ENCODE measurements at regions not wholly inside any gene's neighbourhood (a gene's known extent, or its start where the extent isn't known, plus 50 kb on each side); places are given as distances from the start of the nearest gene placed in this dataset.

DNA sequence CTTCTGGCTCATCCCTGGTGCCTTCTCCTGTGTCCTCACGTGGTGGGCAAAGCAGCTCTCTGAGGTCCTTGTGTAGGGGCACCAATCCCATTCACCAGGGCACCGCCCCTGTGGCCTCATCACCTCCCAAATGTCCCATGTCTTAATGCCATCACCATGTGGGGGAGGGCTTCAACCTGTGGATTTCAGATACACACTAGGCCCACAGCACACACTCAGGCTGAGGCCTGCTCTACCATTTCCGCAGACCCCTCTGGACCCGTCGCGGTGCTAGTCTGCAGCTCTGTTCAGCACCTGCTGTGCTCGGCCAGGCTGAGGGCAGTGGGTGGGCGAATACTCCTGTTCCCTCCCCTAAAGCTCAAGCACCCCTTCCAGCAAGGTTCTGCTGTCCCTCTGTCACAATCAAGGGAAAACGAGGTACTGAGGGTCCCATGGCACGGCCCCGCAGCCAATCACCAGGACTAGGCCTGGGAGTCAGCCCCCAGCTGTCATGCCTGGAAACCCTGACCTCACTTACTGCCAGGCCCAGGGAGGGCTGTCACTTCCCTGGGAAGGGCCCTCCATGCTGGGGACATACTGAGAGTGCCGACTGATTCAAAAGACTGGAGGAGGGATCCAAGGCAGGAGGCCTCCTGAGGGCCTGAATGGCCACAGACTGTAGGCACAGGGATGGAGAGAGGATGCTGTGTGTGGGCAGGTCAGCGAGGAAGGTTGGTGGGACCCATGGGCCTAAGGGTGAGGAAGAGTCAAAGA lies 123.8 kb upstream of the RET start:
- no peak for FAIRE-seq

GRCh38 chr10:42953684-42954674 lies 122.9 kb upstream of the RET start:
- FAIRE-seq = no peak

- no peak for FAIRE-seq
These were observed 121.9 kb upstream of the RET start for GRCh38 chr10:42954766-42955492.

DNA sequence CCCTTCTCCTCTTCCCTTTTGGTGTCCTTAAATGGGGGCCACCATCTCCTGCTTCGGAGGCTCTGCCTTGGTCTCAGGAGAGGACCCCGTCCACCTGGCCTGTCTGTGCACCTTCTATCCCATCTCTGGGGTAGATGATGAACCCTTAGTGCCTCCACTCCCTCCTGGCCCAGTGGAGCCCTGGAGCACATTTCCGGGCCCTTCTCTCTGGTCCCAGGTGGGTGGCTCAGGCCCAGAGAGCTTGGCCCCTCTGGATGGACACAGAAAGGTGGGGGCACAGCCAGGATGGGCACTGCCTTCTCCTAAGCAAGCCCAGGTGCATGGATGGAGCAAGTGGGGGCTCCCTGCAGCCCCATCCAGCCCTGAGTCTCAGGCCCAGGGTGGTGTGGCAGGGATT lies 121.4 kb upstream of the RET start:
- no peak for FAIRE-seq

GRCh38 chr10:42956045-42956444 lies 120.8 kb upstream of the RET start:
- FAIRE-seq = no peak

- FAIRE-seq = no peak
These were observed 118.6 kb upstream of the RET start for GRCh38 chr10:42958142-42958868.

DNA sequence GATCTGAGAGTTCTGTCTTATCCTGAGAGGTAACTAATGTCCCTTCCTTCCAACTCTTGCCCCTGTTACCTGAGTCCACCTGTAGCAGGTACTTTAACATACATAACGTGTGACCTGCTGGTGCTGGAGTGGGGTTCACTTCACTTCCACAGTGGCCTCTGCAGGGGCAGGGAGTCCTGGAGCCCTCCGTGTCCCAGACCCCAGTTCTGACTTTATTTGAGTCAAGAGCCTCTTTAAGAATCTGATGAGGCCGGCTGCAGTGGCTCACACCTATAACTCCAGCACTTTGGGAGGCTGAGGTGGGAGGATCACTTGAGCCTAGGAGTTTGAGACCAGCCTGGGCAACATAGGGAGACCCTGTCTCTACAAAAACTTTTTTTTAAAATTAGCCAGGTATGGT lies 117.0 kb upstream of the RET start:
- no peak for FAIRE-seq

DNA sequence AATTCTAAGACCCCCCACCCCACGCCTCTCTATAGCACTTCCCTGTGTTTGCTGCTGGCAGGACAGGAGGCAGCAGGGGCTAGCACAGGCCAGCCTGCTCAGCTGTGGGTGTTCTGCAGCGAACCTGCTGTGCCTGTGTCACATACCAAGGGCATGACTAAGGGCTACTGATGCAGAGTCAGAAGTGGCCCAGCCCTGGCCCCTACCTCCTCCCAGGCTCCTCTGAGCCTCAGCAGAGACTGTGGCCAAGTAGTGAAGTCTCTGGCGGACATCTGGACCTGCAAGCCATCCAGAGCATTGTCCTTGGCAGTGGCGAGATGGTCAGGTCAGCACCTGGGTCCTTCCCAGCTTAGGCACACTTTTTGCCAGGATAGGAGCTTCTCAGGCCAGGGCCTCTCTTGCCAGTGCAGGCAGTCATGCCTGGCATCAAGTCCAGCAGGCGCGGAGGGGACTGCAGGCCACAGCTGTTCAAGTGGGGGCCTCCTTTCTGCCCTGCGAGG lies 116.3 kb upstream of the RET start:
- no peak for FAIRE-seq

GRCh38 chr10:42960991-42961795 lies 115.7 kb upstream of the RET start:
- FAIRE-seq = no peak

- no peak for FAIRE-seq
These were observed 115.1 kb upstream of the RET start for GRCh38 chr10:42961796-42962109.

DNA sequence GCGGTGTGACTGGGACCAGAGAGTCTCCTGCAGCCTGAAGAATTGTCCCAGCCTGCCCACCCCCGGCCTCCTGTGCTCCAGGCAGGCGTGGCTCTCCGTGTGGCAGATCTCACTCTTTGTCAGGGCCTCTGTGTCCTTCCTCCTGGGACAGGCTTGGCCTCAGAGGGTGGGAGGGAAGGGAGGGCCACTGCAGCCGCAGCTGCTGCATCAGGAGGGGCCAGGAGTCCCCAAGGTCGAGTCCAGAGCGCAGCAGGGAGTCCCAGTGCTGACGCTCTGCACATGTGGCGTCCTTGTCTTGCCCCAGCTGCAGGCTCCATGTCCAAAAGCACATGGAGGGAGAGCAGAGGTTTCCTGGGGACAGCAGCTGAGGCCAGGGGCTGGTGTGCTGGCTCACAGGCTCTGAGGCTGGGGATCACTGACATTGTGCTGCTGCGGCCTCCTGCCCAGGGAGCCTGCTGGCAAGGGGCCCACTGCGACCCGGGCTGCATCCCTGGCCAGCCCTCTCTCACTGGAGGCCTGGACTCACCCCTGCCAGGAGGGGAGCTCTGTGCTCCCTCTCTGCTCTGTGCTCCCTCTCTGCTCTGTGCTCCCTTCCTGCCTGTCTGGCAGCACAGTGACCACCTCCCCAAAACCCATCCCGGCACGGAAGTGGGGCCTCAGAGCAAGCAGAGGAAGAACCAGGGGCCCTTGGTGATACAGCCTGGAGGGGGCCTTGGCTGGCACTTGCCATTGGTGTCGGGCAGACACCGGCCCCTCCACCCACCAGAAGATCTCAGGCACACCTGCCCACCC lies 114.6 kb upstream of the RET start:
- no peak for FAIRE-seq

- FAIRE-seq = no peak
These were observed 114.0 kb upstream of the RET start for GRCh38 chr10:42962902-42963231.

- FAIRE-seq = no peak
These were observed 113.6 kb upstream of the RET start for GRCh38 chr10:42963312-42963711.

DNA sequence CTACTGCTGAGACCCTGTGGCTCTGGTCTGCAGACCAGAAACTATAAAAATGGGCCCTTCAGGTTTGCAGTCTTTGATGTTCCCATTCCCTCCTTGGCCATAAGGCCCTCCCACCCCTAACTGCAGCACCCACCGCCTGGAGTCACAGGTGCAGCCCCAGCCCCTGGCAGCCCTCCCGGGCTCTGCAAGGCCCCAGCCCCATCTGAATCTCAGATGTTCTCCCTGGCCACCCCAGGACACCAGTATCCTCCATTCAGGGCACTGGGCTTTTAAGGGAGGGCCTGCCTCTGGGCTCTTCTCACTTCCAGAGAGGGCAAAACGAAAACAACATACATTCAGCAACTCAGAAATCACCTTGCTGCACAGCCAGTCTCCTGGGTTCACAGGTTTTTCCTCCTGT lies 107.7 kb upstream of the RET start:
- no peak for FAIRE-seq

- FAIRE-seq = no peak
These were observed 107.0 kb upstream of the RET start for GRCh38 chr10:42969909-42970308.

GRCh38 chr10:42970451-42971250 lies 106.2 kb upstream of the RET start:
- no peak for FAIRE-seq

DNA sequence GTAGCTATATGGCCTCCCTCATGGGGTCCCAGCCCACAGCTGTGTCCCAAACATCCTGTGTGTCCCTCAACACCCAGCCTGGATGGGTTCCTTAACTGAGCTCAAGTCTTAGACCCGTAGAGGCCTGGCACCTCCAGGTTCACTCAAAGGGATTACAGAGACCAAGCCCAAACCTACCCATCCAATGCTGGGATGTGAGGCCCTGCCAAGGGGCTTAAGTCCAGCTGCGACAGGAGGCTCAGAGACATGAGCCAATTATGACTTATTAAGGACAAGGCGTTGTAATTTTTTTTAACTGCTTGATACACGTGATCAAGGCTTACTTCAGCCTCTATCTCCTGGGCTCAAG lies 105.6 kb upstream of the RET start:
- no peak for FAIRE-seq

GRCh38 chr10:42972946-42973345 lies 103.9 kb upstream of the RET start:
- no peak for FAIRE-seq

- no peak for FAIRE-seq
These were observed 103.5 kb upstream of the RET start for GRCh38 chr10:42973411-42973810.
